Caki2 (cell line): ENCODE measurements at regions not wholly inside any gene's neighbourhood (a gene's known extent, or its start where the extent isn't known, plus 50 kb on each side); places are given as distances from the start of the nearest gene placed in this dataset.

Experiments
- DNase-seq: peaks from one replicate; pipeline ENCODE4 v3.0.0-alpha.2; 2015; ENCODE audit warnings: low read depth
- in situ Hi-C: cut with HindIII; loops from 2 replicates; pipeline ENCODE4 v1.10.0; 2016; ENCODE audit warnings: low sequenced_read_pairs, low pct_unique_long_range_greater_than_20kb, mixed read lengths

GRCh38 chr20:58568483-58569240 lies 53.5 kb upstream of the APCDD1L start:
- in situ Hi-C loops: no loop called here
- DNase-seq: no peak

- no peak for DNase-seq
- in situ Hi-C loops: no loop called here
Observed at GRCh38 chr20:58568126-58568482, 52.9 kb upstream of the APCDD1L start.

GRCh38 chr20:58567437-58567836 lies 52.2 kb upstream of the APCDD1L start:
- no peak for DNase-seq
- in situ Hi-C loops: no loop called here

- in situ Hi-C loops: no loop called here
- DNase-seq: no peak
Observed at GRCh38 chr20:58566981-58567380, 51.8 kb upstream of the APCDD1L start.

- DNase-seq: no peak
- in situ Hi-C loops: no loop called here
Observed at GRCh38 chr20:58565461-58566175, 50.4 kb upstream of the APCDD1L start.
